G401.6 (cell line): ENCODE measurements at regions not wholly inside any gene's neighbourhood (a gene's known extent, or its start where the extent isn't known, plus 50 kb on each side); places are given as distances from the start of the nearest gene placed in this dataset.
"Not testable (repeated sequence)": the region's sequence is repeated elsewhere in the genome, so short reads cannot be mapped to it uniquely, and the experiment has no call there.

Source experiments
- FAIRE-seq: peaks from 2 replicates; lab custom pipeline; 2012; peaks lifted over from hg19 to GRCh38; lab: Jason Lieb, UNC

- no peak for FAIRE-seq
Measured at GRCh38 chrX:8105531-8105930, 65.5 kb downstream of the VCX2 start.

- no peak for FAIRE-seq
Measured at GRCh38 chrX:8103655-8104054, 67.4 kb downstream of the VCX2 start.

- FAIRE-seq = no peak
Measured at GRCh38 chrX:8091510-8091909, 79.6 kb downstream of the VCX2 start.

GRCh38 chrX:8090906-8091305 is 80.2 kb downstream of the VCX2 start:
- FAIRE-seq = no peak

- no peak for FAIRE-seq
Measured at GRCh38 chrX:8090482-8090881, 80.6 kb downstream of the VCX2 start.

GRCh38 chrX:8089141-8089540 is 81.9 kb downstream of the VCX2 start:
- FAIRE-seq = no peak

GRCh38 chrX:8084006-8084405 is 87.1 kb downstream of the VCX2 start:
- FAIRE-seq = no peak

GRCh38 chrX:8083286-8083685 is 87.8 kb downstream of the VCX2 start:
- no peak for FAIRE-seq

GRCh38 chrX:8075636-8076035 is 95.4 kb downstream of the VCX2 start:
- no peak for FAIRE-seq

- FAIRE-seq = no peak
Measured at GRCh38 chrX:8067754-8068462, 103.2 kb downstream of the VCX2 start.

- FAIRE-seq = no peak
Measured at GRCh38 chrX:8052909-8053308, 118.2 kb downstream of the VCX2 start.

GRCh38 chrX:8049827-8050226 is 121.2 kb downstream of the VCX2 start:
- FAIRE-seq = no peak

- no peak for FAIRE-seq
Measured at GRCh38 chrX:8048466-8048865, 121.3 kb upstream of the PNPLA4 start.

- FAIRE-seq = no peak
Measured at GRCh38 chrX:8044947-8045346, 117.7 kb upstream of the PNPLA4 start.

- FAIRE-seq = no peak
Measured at GRCh38 chrX:8043546-8043945, 116.3 kb upstream of the PNPLA4 start.

GRCh38 chrX:8043121-8043520 is 115.9 kb upstream of the PNPLA4 start:
- FAIRE-seq = no peak

- no peak for FAIRE-seq
Measured at GRCh38 chrX:8042304-8042703, 115.1 kb upstream of the PNPLA4 start.

- not testable (repeated sequence) for FAIRE-seq
Measured at GRCh38 chrX:8039711-8040110, 112.5 kb upstream of the PNPLA4 start.

GRCh38 chrX:8037593-8038348 is 110.6 kb upstream of the PNPLA4 start:
- no peak for FAIRE-seq

GRCh38 chrX:8036914-8037313 is 109.7 kb upstream of the PNPLA4 start:
- no peak for FAIRE-seq

- FAIRE-seq = no peak
Measured at GRCh38 chrX:8034058-8034457, 106.8 kb upstream of the PNPLA4 start.

GRCh38 chrX:8033175-8033574 is 106.0 kb upstream of the PNPLA4 start:
- FAIRE-seq = no peak

GRCh38 chrX:8030361-8030760 is 103.1 kb upstream of the PNPLA4 start:
- no peak for FAIRE-seq

- no peak for FAIRE-seq
Measured at GRCh38 chrX:8027827-8028226, 100.6 kb upstream of the PNPLA4 start.
